Liver (tissue), 8 donors: ENCODE measurements at regions not wholly inside any gene's neighbourhood (a gene's known extent, or its start where the extent isn't known, plus 50 kb on each side); places are given as distances from the start of the nearest gene placed in this dataset.
A peak's percentile ranks its signal among the peaks of the same experiment; 100 is the strongest.

Experiments used
- DNase-seq: peaks from one replicate; pipeline ENCODE4 v3.0.0-alpha.2; 2017; ENCODE audit warnings: low spot score
- H3K27ac ChIP-seq, 2 donors: one replicate each; pipeline ENCODE4 v1.7.0; 2013; ENCODE audit warnings: inconsistent platforms in 2 of 2, low read length in 2 of 2, control low read depth in 1 of 2, low read depth in 1 of 2, mild to moderate bottlenecking in 1 of 2
- H3K27me3 ChIP-seq, 4 donors: one replicate each; pipeline versions ENCODE4 v1.6.1 to v1.7.0; 2013; ENCODE audit warnings: low read length in 3 of 4, inconsistent platforms in 1 of 4, mild to moderate bottlenecking in 1 of 4, moderate library complexity in 1 of 4; ENCODE audit not compliant: control insufficient read depth in 4 of 4, insufficient read depth in 4 of 4
- H3K36me3 ChIP-seq, 4 donors: one replicate each; pipeline versions ENCODE4 v1.6.1 to v1.7.0; 2013; ENCODE audit warnings: low read length in 3 of 4, mild to moderate bottlenecking in 3 of 4, low read depth in 1 of 4, moderate library complexity in 1 of 4; ENCODE audit not compliant: control insufficient read depth in 4 of 4, insufficient read depth in 3 of 4
- H3K4me1 ChIP-seq, 4 donors: one replicate each; pipeline versions ENCODE4 v1.6.1 to v1.7.0; 2013; ENCODE audit warnings: low read length in 3 of 4, mild to moderate bottlenecking in 3 of 4, moderate library complexity in 1 of 4; ENCODE audit not compliant: control insufficient read depth in 4 of 4, insufficient read depth in 4 of 4
- H3K4me3 ChIP-seq, 3 donors: one replicate each; pipeline versions ENCODE4 v1.6.1 to v1.7.0; 2013; ENCODE audit warnings: low read length in 3 of 3, control low read depth in 1 of 3, low read depth in 1 of 3, mild to moderate bottlenecking in 1 of 3
- H3K9ac ChIP-seq, 2 donors: one replicate each; pipeline ENCODE4 v1.7.0; 2013; ENCODE audit warnings: low read length in 2 of 2, mild to moderate bottlenecking in 2 of 2, moderate library complexity in 2 of 2, control low read depth in 1 of 2, low read depth in 1 of 2
- H3K9me3 ChIP-seq, 4 donors: one replicate each; pipeline versions ENCODE4 v1.6.1 to v1.7.0; 2013; ENCODE audit warnings: low read length in 3 of 4; ENCODE audit not compliant: control insufficient read depth in 4 of 4
- FOXA1 ChIP-seq: IDR thresholded peaks from 2 replicates; pipeline ENCODE4 v1.6.1; 2016; ENCODE audit warnings: antibody characterized with exemption
- FOXA2 ChIP-seq: IDR thresholded peaks from 2 replicates; pipeline ENCODE4 v1.6.1; 2016; ENCODE audit warnings: antibody characterized with exemption
- GABPA ChIP-seq, 2 donors: IDR thresholded peaks in 1 of 2; conservative IDR thresholded peaks in 1 of 2; 2 replicates each; pipeline ENCODE4 v1.6.1; 2016; ENCODE audit warnings: antibody characterized with exemption in 2 of 2, mild to moderate bottlenecking in 1 of 2, moderate library complexity in 1 of 2
- HNF4A ChIP-seq, 2 donors: conservative IDR thresholded peaks; 2 replicates each; pipeline ENCODE4 v1.6.1; 2016; ENCODE audit warnings: antibody characterized with exemption in 2 of 2, mild to moderate bottlenecking in 2 of 2
- HNF4G ChIP-seq: IDR thresholded peaks from 2 replicates; pipeline ENCODE4 v1.6.1; 2016; ENCODE audit warnings: antibody characterized with exemption
- NR2F2 ChIP-seq: IDR thresholded peaks from 2 replicates; pipeline ENCODE4 v1.6.1; 2016; ENCODE audit warnings: antibody characterized with exemption
- RAD21 ChIP-seq, 2 donors: IDR thresholded peaks; 2 replicates each; pipeline ENCODE4 v1.6.1; 2016; ENCODE audit warnings: antibody characterized with exemption in 2 of 2, mild to moderate bottlenecking in 2 of 2
- RXRA ChIP-seq, 2 donors: IDR thresholded peaks; 2 replicates each; pipeline ENCODE4 v1.6.1; 2017 to 2018; ENCODE audit warnings: antibody characterized with exemption in 2 of 2, mild to moderate bottlenecking in 1 of 2
- SP1 ChIP-seq: IDR thresholded peaks from 2 replicates; pipeline ENCODE4 v1.6.1; 2018; ENCODE audit warnings: antibody characterized with exemption, mild to moderate bottlenecking
- TAF1 ChIP-seq: conservative IDR thresholded peaks from 2 replicates; pipeline ENCODE4 v1.6.1; 2016; ENCODE audit warnings: antibody characterized with exemption, mild to moderate bottlenecking
- YY1 ChIP-seq: IDR thresholded peaks from 2 replicates; pipeline ENCODE4 v1.6.1; 2016; ENCODE audit warnings: antibody characterized with exemption, mild to moderate bottlenecking
- WGBS: extraction: QIAGEN DNeasy Blood & Tissue Kit; methylation state at CpG from one replicate; pipeline ENCODE4 v1.1.7; 2013; 5-methylcytosine and 5-hydroxymethylcytosine counted together
- TF ChIP-seq, protein P1 (sequence below): fragments of 150-350 bp; IDR thresholded peaks from 2 replicates; pipeline ENCODE4 v1.5.1; 2017; ENCODE audit warnings: improper control_type of control experiment, low read depth, low read length; ENCODE audit not compliant: missing input control
- TF ChIP-seq, protein P2 (sequence below): IDR thresholded peaks from 2 replicates; pipeline ENCODE4 v1.6.1; 2016; ENCODE audit warnings: antibody characterized with exemption
- TF ChIP-seq, protein P3 (sequence below): IDR thresholded peaks from 2 replicates; pipeline ENCODE4 v1.6.1; 2016; ENCODE audit warnings: antibody characterized with exemption, mild to moderate bottlenecking
- donor health status: healthy.
- donor health status: healthy.
- donor health status: healthy.
- donor health status: healthy.
- donor health status: healthy.

DNA sequence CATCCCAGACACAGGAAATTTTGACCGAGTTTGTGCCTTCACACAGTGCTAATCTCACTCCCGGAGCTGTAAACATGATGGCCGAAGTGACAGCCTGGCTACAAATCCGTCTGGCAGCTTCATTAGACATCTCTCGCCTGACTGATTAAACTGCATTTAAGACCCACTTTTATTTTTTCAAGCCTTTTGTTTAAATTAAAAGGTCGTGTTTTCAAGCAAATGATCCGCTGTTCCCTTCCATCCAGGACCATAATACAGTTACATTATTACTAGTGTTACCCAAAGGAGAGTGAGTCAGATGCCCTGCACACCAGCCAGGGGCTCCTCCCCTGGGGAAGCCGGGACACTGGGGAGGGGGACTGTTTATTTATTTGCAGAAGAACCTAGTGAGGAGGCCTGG lies 200.2 kb downstream of the EXOC5 start:
- TF ChIP-seq, protein P1, sequence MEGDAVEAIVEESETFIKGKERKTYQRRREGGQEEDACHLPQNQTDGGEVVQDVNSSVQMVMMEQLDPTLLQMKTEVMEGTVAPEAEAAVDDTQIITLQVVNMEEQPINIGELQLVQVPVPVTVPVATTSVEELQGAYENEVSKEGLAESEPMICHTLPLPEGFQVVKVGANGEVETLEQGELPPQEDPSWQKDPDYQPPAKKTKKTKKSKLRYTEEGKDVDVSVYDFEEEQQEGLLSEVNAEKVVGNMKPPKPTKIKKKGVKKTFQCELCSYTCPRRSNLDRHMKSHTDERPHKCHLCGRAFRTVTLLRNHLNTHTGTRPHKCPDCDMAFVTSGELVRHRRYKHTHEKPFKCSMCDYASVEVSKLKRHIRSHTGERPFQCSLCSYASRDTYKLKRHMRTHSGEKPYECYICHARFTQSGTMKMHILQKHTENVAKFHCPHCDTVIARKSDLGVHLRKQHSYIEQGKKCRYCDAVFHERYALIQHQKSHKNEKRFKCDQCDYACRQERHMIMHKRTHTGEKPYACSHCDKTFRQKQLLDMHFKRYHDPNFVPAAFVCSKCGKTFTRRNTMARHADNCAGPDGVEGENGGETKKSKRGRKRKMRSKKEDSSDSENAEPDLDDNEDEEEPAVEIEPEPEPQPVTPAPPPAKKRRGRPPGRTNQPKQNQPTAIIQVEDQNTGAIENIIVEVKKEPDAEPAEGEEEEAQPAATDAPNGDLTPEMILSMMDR, result no peak
- no peak for TF ChIP-seq FOXA1
- TF ChIP-seq, protein P2, sequence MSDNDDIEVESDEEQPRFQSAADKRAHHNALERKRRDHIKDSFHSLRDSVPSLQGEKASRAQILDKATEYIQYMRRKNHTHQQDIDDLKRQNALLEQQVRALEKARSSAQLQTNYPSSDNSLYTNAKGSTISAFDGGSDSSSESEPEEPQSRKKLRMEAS, result no peak
- H3K36me3 ChIP-seq, result no peaks in the 10 kb centered on the region
- no peaks in the 10 kb centered on the region for H3K9me3 ChIP-seq
- H3K9ac ChIP-seq, result no peak overlapping the region
- peaks cover 0 to 10% (median 5%) of the 10 kb centered on the region in 4 donors for H3K4me1 ChIP-seq
- peaks cover 0 to 7% (median 0%) of the 10 kb centered on the region in 4 donors for H3K27me3 ChIP-seq
- 37% methylated on average over 8 of the region's 8 CpGs for WGBS
- no peak overlapping the region for H3K27ac ChIP-seq
- DNase-seq, result no peak
- H3K4me3 ChIP-seq, result no peak overlapping the region

DNA sequence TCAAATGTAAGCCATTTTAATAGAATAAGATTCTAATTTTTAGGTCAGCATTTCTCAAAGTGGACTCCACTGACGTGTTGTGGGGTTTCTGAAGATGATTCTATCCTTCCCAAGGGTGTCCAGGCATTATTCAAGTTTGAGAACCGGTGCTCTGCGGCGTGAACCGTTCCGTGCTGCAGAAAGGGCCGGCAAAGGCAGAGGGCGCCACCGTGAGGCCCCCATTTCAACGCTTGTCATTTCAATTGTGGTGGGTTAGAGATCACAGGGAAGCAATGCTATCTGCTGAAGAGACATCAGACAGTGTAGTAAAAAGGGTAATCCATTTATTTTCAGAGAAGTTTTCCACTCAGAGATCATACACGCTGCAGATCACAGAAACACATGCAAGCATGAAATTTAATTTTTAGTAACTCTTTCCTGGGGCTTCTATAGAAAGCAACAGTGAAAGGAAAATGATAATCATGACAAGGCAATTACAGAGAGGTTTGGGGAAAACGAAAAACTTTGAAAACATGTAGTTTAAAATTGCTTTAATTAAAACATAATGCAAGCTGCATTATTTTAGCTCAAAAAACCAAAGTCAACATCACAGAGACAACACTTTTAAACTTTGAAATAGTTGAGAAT lies 201.7 kb downstream of the EXOC5 start:
- no peak overlapping the region for H3K9ac ChIP-seq
- H3K27ac ChIP-seq, result no peak overlapping the region
- 6% methylated on average over 12 of the region's 12 CpGs for WGBS
- peaks cover 0 to 10% (median 5%) of the 10 kb centered on the region in 4 donors for H3K4me1 ChIP-seq
- H3K4me3 ChIP-seq, result peak overlapping the region in 1 of 3 donors; percentile 6
- H3K27me3 ChIP-seq, result peaks cover 0 to 7% (median 0%) of the 10 kb centered on the region in 4 donors
- DNase-seq, result peak; percentile 47
- TF ChIP-seq FOXA1, result no peak
- TF ChIP-seq, protein P3, sequence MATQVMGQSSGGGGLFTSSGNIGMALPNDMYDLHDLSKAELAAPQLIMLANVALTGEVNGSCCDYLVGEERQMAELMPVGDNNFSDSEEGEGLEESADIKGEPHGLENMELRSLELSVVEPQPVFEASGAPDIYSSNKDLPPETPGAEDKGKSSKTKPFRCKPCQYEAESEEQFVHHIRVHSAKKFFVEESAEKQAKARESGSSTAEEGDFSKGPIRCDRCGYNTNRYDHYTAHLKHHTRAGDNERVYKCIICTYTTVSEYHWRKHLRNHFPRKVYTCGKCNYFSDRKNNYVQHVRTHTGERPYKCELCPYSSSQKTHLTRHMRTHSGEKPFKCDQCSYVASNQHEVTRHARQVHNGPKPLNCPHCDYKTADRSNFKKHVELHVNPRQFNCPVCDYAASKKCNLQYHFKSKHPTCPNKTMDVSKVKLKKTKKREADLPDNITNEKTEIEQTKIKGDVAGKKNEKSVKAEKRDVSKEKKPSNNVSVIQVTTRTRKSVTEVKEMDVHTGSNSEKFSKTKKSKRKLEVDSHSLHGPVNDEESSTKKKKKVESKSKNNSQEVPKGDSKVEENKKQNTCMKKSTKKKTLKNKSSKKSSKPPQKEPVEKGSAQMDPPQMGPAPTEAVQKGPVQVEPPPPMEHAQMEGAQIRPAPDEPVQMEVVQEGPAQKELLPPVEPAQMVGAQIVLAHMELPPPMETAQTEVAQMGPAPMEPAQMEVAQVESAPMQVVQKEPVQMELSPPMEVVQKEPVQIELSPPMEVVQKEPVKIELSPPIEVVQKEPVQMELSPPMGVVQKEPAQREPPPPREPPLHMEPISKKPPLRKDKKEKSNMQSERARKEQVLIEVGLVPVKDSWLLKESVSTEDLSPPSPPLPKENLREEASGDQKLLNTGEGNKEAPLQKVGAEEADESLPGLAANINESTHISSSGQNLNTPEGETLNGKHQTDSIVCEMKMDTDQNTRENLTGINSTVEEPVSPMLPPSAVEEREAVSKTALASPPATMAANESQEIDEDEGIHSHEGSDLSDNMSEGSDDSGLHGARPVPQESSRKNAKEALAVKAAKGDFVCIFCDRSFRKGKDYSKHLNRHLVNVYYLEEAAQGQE, result no peak
- TF ChIP-seq, protein P1, result peak; percentile 73
- TF ChIP-seq RAD21 (IDR thresholded peaks at IDR 0.05), result peak; percentile 94 to 96
- peak in 1 of 2 donors; percentile 8 for TF ChIP-seq RXRA (IDR thresholded peaks at IDR 0.05)
- H3K9me3 ChIP-seq, result no peaks in the 10 kb centered on the region
- no peaks in the 10 kb centered on the region for H3K36me3 ChIP-seq

DNA sequence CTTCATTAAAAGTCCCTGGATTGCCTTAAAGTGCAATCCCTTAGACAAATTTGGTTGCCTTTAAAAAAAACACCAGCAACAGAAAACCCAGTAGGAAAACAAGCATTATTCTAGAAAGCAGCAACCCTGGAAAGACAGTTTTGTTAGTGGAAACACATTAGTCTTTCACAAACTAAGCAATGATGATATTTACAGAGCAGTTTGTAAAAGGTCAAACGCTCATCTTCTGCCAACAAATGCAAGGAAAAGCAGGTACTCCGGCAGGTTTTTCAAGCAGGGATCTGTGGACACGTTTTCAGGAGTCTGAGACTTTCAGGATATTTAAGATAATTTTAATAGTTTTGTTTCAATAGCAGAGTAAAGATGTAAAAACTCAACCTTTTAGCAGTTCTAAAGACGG lies 202.2 kb downstream of the EXOC5 start:
- peaks cover 0 to 10% (median 5%) of the 10 kb centered on the region in 4 donors for H3K4me1 ChIP-seq
- H3K4me3 ChIP-seq, result peak overlapping the region in 1 of 3 donors; percentile 6
- H3K9me3 ChIP-seq, result no peaks in the 10 kb centered on the region
- TF ChIP-seq HNF4G (no peak), NR2F2 (no peak), SP1 (no peak), HNF4A (conservative IDR thresholded peaks at IDR 0.05) (no peak), GABPA (IDR thresholded peaks at IDR 0.05 in 1 of 2, conservative IDR thresholded peaks at IDR 0.05 in 1 of 2) (no peak), TAF1 (no peak), FOXA1 (no peak), YY1 (no peak), FOXA2 (no peak)
- TF ChIP-seq, protein P3, result no peak
- H3K27me3 ChIP-seq, result peaks cover 0 to 3% (median 0%) of the 10 kb centered on the region in 4 donors
- no peak for DNase-seq
- no peaks in the 10 kb centered on the region for H3K36me3 ChIP-seq
- 28% methylated on average over 4 of the region's 4 CpGs for WGBS
- no peak overlapping the region for H3K9ac ChIP-seq
- no peak overlapping the region for H3K27ac ChIP-seq
